HepG2 (cell line): ENCODE measurements at regions not wholly inside any gene's neighbourhood (a gene's known extent, or its start where the extent isn't known, plus 50 kb on each side); places are given as distances from the start of the nearest gene placed in this dataset.

Experiments
- ATAC-seq: fragments of 200-7000 bp; cut with Tn5 transposase; 3 replicates; pipeline ENCODE4 v1.9.1; 2020; ENCODE audit warnings: mild to moderate bottlenecking, moderate library complexity
- BruUV-seq: library from RNA; stranded (reverse); fragments of 400-500 nt; replicated peaks from 2 replicates; lab custom pipeline; 2021; lab: Mats Ljungman, UMichigan
- CTCF ChIA-PET: fragments of 300-600 bp; formaldehyde crosslinking; extraction: SDS; loops from one replicate; lab custom pipeline; 2021; ENCODE audit warnings: low total read pairs, inconsistent platforms, low intra/inter-chr PET ratio; lab: Yijun Ruan, JAX
- POLR2A ChIA-PET: fragments of 350-600 bp; sonication (Branson Sonifier 250); formaldehyde crosslinking; loops from one replicate; lab custom pipeline; 2020; ENCODE audit warnings: antibody characterized with exemption, inconsistent platforms; lab: Yijun Ruan, JAX
- DNase-seq: peaks from one replicate; pipeline ENCODE4 v3.0.0-alpha.2; 2015; ENCODE audit warnings: low spot score
- FAIRE-seq: peaks from 3 replicates; lab custom pipeline; 2011; peaks lifted over from hg19 to GRCh38; lab: Jason Lieb, UNC
- H2AFZ ChIP-seq: one replicate; pipeline ENCODE4 v1.6.1; 2011; ENCODE audit warnings: low read length, inconsistent platforms
- H3K27ac ChIP-seq: fragments of 300-600 bp; 3 replicates; pipeline ENCODE4 v1.8.0; 2011; ENCODE audit warnings: mixed run types, mild to moderate bottlenecking, mixed read lengths, low read length, inconsistent platforms; ENCODE audit not compliant: insufficient read depth; ENCODE audit errors: extremely low read length
- H3K27me3 ChIP-seq, 2 experiments: fragments of 200-600 bp in 1 of 2; 2 replicates in 1 of 2; 3 replicates in 1 of 2; pipeline versions ENCODE4 v1.6.0 to v1.8.0; 2011; ENCODE audit warnings: low read length in 2 of 2, mild to moderate bottlenecking in 2 of 2, moderate library complexity in 2 of 2, inconsistent platforms in 1 of 2; ENCODE audit not compliant: insufficient read depth in 2 of 2, control insufficient read depth in 1 of 2
- H3K36me3 ChIP-seq, 2 experiments: fragments of 200-600 bp in 1 of 2; replicated peaks in 1 of 2; 2 replicates in 1 of 2; 3 replicates in 1 of 2; pipeline versions ENCODE4 v1.5.1 to v1.8.0; 2011; ENCODE audit warnings: low read length in 2 of 2, inconsistent platforms in 1 of 2; ENCODE audit not compliant: insufficient read depth in 2 of 2, control insufficient read depth in 1 of 2
- H3K4me1 ChIP-seq: 2 replicates; pipeline ENCODE4 v1.5.1; 2012; ENCODE audit warnings: low read length, inconsistent platforms; ENCODE audit not compliant: insufficient read depth
- H3K4me2 ChIP-seq: 2 replicates; pipeline ENCODE4 v1.6.0; 2011; ENCODE audit warnings: low read depth, low read length, inconsistent platforms
- H3K4me3 ChIP-seq, 3 experiments: fragments of 200-600 bp in 1 of 3; sonication (generic), shearing (Covaris generic) in 1 of 3; replicated peaks in 1 of 3; 2 replicates each; pipeline ENCODE4 v1.5.1; 2011 to 2016; ENCODE audit warnings: low read length in 3 of 3, inconsistent platforms in 2 of 3, low read depth in 2 of 3, mild to moderate bottlenecking in 2 of 3, control low read depth in 1 of 3, mixed read lengths in 1 of 3; ENCODE audit not compliant: insufficient read depth in 1 of 3
- H3K79me2 ChIP-seq: one replicate; pipeline ENCODE4 v1.6.1; 2011; ENCODE audit warnings: low read length, inconsistent platforms; ENCODE audit not compliant: insufficient read depth
- H3K9ac ChIP-seq: 2 replicates; pipeline ENCODE4 v1.6.0; 2011; ENCODE audit warnings: mild to moderate bottlenecking, low read depth, low read length, inconsistent platforms; ENCODE audit not compliant: insufficient read depth
- H3K9me3 ChIP-seq: 2 replicates; pipeline ENCODE4 v1.5.1; 2012; ENCODE audit warnings: mild to moderate bottlenecking, low read length
- H4K20me1 ChIP-seq: 2 replicates; pipeline ENCODE4 v1.6.0; 2011; ENCODE audit warnings: inconsistent platforms, mild to moderate bottlenecking, low read length, moderate library complexity; ENCODE audit not compliant: insufficient read depth
- BRF2 ChIP-seq: sonication (generic); formaldehyde crosslinking; IDR thresholded peaks from 2 replicates; pipeline ENCODE4 v1.8.1; 2022; ENCODE audit warnings: mild to moderate bottlenecking, missing genetic modification reagents
- CSRNP2 ChIP-seq: sonication (generic); formaldehyde crosslinking; conservative IDR thresholded peaks from 2 replicates; pipeline ENCODE4 v1.8.0; 2022; ENCODE audit warnings: low read depth, missing genetic modification reagents
- IKZF1 ChIP-seq: fragments of 450-650 bp; IDR thresholded peaks from 2 replicates; pipeline ENCODE4 v1.7.1; 2016
- NFIC ChIP-seq: IDR thresholded peaks from 2 replicates; pipeline ENCODE4 v1.6.1; 2012; ENCODE audit warnings: mild to moderate bottlenecking, low read length, inconsistent platforms
- ONECUT2 ChIP-seq: sonication (generic); formaldehyde crosslinking; IDR thresholded peaks from 2 replicates; pipeline ENCODE4 v1.4.0; 2020; ENCODE audit warnings: missing genetic modification reagents
- PATZ1 ChIP-seq: sonication (generic); formaldehyde crosslinking; IDR thresholded peaks from 2 replicates; pipeline ENCODE4 v1.4.0; 2020; ENCODE audit warnings: missing genetic modification reagents
- SPEN ChIP-seq: sonication (generic); formaldehyde crosslinking; IDR thresholded peaks from 2 replicates; pipeline ENCODE4 v1.5.1; 2020; ENCODE audit warnings: low read depth, mild to moderate bottlenecking, missing genetic modification reagents
- ZNF672 ChIP-seq: sonication (generic); formaldehyde crosslinking; IDR thresholded peaks from 2 replicates; pipeline ENCODE4 v1.8.1; 2022; ENCODE audit warnings: missing genetic modification reagents
- WGBS: methylation state at CpG from one replicate; pipeline ENCODE4 v1.1.6; 2017; ENCODE audit warnings: low lambda C conversion rate; 5-methylcytosine and 5-hydroxymethylcytosine counted together
- in situ Hi-C: cut with HindIII; loops from 2 replicates; pipeline ENCODE4 v1.10.0; 2017; ENCODE audit warnings: low pct_unique_long_range_greater_than_20kb; ENCODE audit not compliant: extremely low pct_ligation_motif_present
- intact Hi-C: fragments of 100-400 bp; cut with micrococcal nuclease; formaldehyde crosslinking; loops from one replicate; pipeline ENCODE4 v1.10.0; 2022; ENCODE audit not compliant: unreplicated experiment

GRCh38 chr9:90521811-90522570, 120.6 kb downstream of the DIRAS2 start (continued):
- TF ChIP-seq CSRNP2 (CRISPR knock-in tag): no peak
- TF ChIP-seq IKZF1: no peak

- no peaks in the 10 kb centered on the region for H4K20me1 ChIP-seq
- FAIRE-seq: no peak
- 0% methylated on average over 1 of the region's 1 CpG for WGBS
These were observed 118.7 kb downstream of the DIRAS2 start for GRCh38 chr9:90523958-90524357.

More at GRCh38 chr9:90523958-90524357, 118.7 kb downstream of the DIRAS2 start:
- BruUV-seq: no TSS peak
- no peak for TF ChIP-seq BRF2 (CRISPR knock-in tag)
- no peak for TF ChIP-seq NFIC
- TF ChIP-seq ONECUT2 (CRISPR knock-in tag): no peak
- no peak for TF ChIP-seq SPEN (CRISPR knock-in tag)
- TF ChIP-seq ZNF672 (CRISPR knock-in tag): no peak
- no peak for TF ChIP-seq PATZ1 (CRISPR knock-in tag)
- TF ChIP-seq, all 625 proteins: peak for 0
- no peak overlapping the region for H3K4me2 ChIP-seq
- in situ Hi-C loops: no loop called here
- no peaks in the 10 kb centered on the region for H3K4me1 ChIP-seq
- no peak overlapping the region for H3K9ac ChIP-seq
- ChIA-PET POLR2A (no interaction called here), CTCF (no interaction called here)
- DNase-seq (no peak), ATAC-seq (no peak)
- no peaks in the 10 kb centered on the region for H3K9me3 ChIP-seq
- H3K4me3 ChIP-seq: no peak overlapping the region
- peaks cover 0 to 4% of the 10 kb centered on the region in 2 experiments; a peak in 1 of 5 replicates for H3K27me3 ChIP-seq
- no peaks in the 10 kb centered on the region for H3K79me2 ChIP-seq
- no peak overlapping the region for H2AFZ ChIP-seq
- no peaks in the 10 kb centered on the region for H3K36me3 ChIP-seq
- H3K27ac ChIP-seq: no peak overlapping the region
- intact Hi-C loops: no loop called here
